CD4-positive, alpha-beta T cell treated with Interleukin-4 for 1 hour (primary cell): ENCODE measurements at regions not wholly inside any gene's neighbourhood (a gene's known extent, or its start where the extent isn't known, plus 50 kb on each side); places are given as distances from the start of the nearest gene placed in this dataset.

Source experiments
- DNase-seq, 2 donors: peaks; one replicate each; pipeline ENCODE4 v3.0.0-alpha.2; 2020 to 2022

- no peak for DNase-seq
These were observed 239.9 kb downstream of the ZEB2 start for GRCh38 chr2:144280009-144280408.

- DNase-seq = no peak
These were observed 240.8 kb downstream of the ZEB2 start for GRCh38 chr2:144279165-144279564.

- DNase-seq = no peak
These were observed 242.1 kb downstream of the ZEB2 start for GRCh38 chr2:144277622-144278354.

- no peak for DNase-seq
These were observed 244.6 kb downstream of the ZEB2 start for GRCh38 chr2:144275340-144275739.

GRCh38 chr2:144274131-144274530 lies 245.8 kb downstream of the ZEB2 start:
- DNase-seq = no peak

GRCh38 chr2:144270951-144271350 lies 249.0 kb downstream of the ZEB2 start:
- no peak for DNase-seq

GRCh38 chr2:144268036-144268678 lies 251.8 kb downstream of the ZEB2 start:
- no peak for DNase-seq

GRCh38 chr2:144267239-144267638 lies 252.7 kb downstream of the ZEB2 start:
- peak in 1 of 2 donors; percentile 37 for DNase-seq

GRCh38 chr2:144265654-144266053 lies 254.3 kb downstream of the ZEB2 start:
- no peak for DNase-seq

GRCh38 chr2:144261966-144262365 lies 258.0 kb downstream of the ZEB2 start:
- DNase-seq = no peak

GRCh38 chr2:144261336-144261735 lies 258.6 kb downstream of the ZEB2 start:
- no peak for DNase-seq

GRCh38 chr2:144259332-144259731 lies 260.6 kb downstream of the ZEB2 start:
- no peak for DNase-seq

- no peak for DNase-seq
These were observed 261.8 kb downstream of the ZEB2 start for GRCh38 chr2:144258154-144258553.

GRCh38 chr2:144256996-144257707 lies 262.8 kb downstream of the ZEB2 start:
- DNase-seq = no peak

- no peak for DNase-seq
These were observed 265.3 kb downstream of the ZEB2 start for GRCh38 chr2:144254342-144255235.

- DNase-seq = no peak
These were observed 266.2 kb downstream of the ZEB2 start for GRCh38 chr2:144253743-144254142.

GRCh38 chr2:144252694-144253093 lies 267.2 kb downstream of the ZEB2 start:
- DNase-seq = no peak

GRCh38 chr2:144249035-144249637 lies 270.8 kb downstream of the ZEB2 start:
- DNase-seq = no peak

- DNase-seq = no peak
These were observed 271.4 kb downstream of the ZEB2 start for GRCh38 chr2:144248350-144249034.

- no peak for DNase-seq
These were observed 275.0 kb downstream of the ZEB2 start for GRCh38 chr2:144244938-144245337.

- DNase-seq = no peak
These were observed 277.6 kb downstream of the ZEB2 start for GRCh38 chr2:144242311-144242710.

GRCh38 chr2:144241801-144242200 lies 278.1 kb downstream of the ZEB2 start:
- DNase-seq = no peak
